Stomach (tissue), 8 donors: ENCODE measurements at regions not wholly inside any gene's neighbourhood (a gene's known extent, or its start where the extent isn't known, plus 50 kb on each side); places are given as distances from the start of the nearest gene placed in this dataset.
A peak's percentile ranks its signal among the peaks of the same experiment; 100 is the strongest.

ENCODE experiments used
- DNase-seq, 2 donors: peaks; one replicate each; pipeline versions ENCODE4 v3.0.0 to v3.0.0-alpha.2; 2013 to 2019
- H3K27ac ChIP-seq, 5 donors: fragments of 200-600 bp in 4 of 5; sonication (generic) in 4 of 5; one replicate each; pipeline ENCODE4 v1.5.1; 2013 to 2019; ENCODE audit warnings: mild to moderate bottlenecking in 1 of 5, moderate library complexity in 1 of 5
- H3K27me3 ChIP-seq, 3 donors: fragments of 200-600 bp; sonication (generic); one replicate each; pipeline ENCODE4 v1.5.1; 2017 to 2019; ENCODE audit warnings: mixed run types in 1 of 3
- H3K36me3 ChIP-seq, 4 donors: fragments of 200-600 bp; sonication (generic); 1 replicate in 3 of 4; 2 replicates in 1 of 4; pipeline ENCODE4 v1.5.1; 2016 to 2019
- H3K4me1 ChIP-seq, 4 donors: fragments of 200-600 bp; sonication (generic); one replicate each; pipeline ENCODE4 v1.5.1; 2016 to 2019
- H3K4me3 ChIP-seq, 4 donors: fragments of 200-600 bp; sonication (generic) in 3 of 4; one replicate each; pipeline ENCODE4 v1.5.1; 2016 to 2019; ENCODE audit warnings: mild to moderate bottlenecking in 1 of 4
- H3K9me3 ChIP-seq, 4 donors: fragments of 200-600 bp; sonication (generic); one replicate each; pipeline ENCODE4 v1.5.1; 2016 to 2019
- CTCF ChIP-seq, 7 experiments: fragments of 450-650 bp in 4 of 7; fragments of 200-600 bp in 3 of 7; sonication (generic) in 3 of 7; IDR thresholded peaks; one replicate each; pipeline ENCODE4 v1.5.1; 2016 to 2019; ENCODE audit warnings: antibody characterized with exemption in 7 of 7, control low read depth in 2 of 7, mild to moderate bottlenecking in 1 of 7
- EP300 ChIP-seq: sonication (generic); formaldehyde crosslinking; IDR thresholded peaks from one replicate; pipeline ENCODE4 v1.6.1; 2017; ENCODE audit warnings: antibody characterized with exemption
- POLR2A ChIP-seq, 4 donors: fragments of 450-650 bp; IDR thresholded peaks; one replicate each; pipeline ENCODE4 v1.6.1; 2016; ENCODE audit warnings: antibody characterized with exemption in 4 of 4, control low read depth in 2 of 4, mild to moderate bottlenecking in 1 of 4, moderate library complexity in 1 of 4
- POLR2AphosphoS5 ChIP-seq, 3 donors: sonication (generic); formaldehyde crosslinking; IDR thresholded peaks; one replicate each; pipeline ENCODE4 v1.6.1; 2016; ENCODE audit warnings: antibody characterized with exemption in 3 of 3
- WGBS, 5 donors: extraction: QIAGEN DNeasy Blood & Tissue Kit in 3 of 5; methylation state at CpG; one replicate each; pipeline versions ENCODE4 v1.1.5 to v1.1.7; 2013 to 2018; 5-methylcytosine and 5-hydroxymethylcytosine counted together
- intact Hi-C: fragments of 100-400 bp; cut with DNase I; formaldehyde crosslinking; loops from one replicate; pipeline ENCODE4 v1.15.1; 2023; ENCODE audit warnings: low total_unique reads
- donor health status: healthy with polysubstance abuse.
- donor health status: Bipolar disorder and iron deficiency.
- donor health status: healthy.

GRCh38 chr20:11686195-11686594 is 231.5 kb upstream of the BTBD3 start:
- no peak for DNase-seq
- intact Hi-C loops = loop anchor here (10.0 kb wide), 1 partner anchor 529 kb away; no protein-coding TSS in a partner anchor
- Histone ChIP-seq H3K27ac (no peak overlapping the region), H3K4me3 (no peak overlapping the region), H3K9me3 (no peaks in the 10 kb centered on the region), H3K36me3 (no peaks in the 10 kb centered on the region), H3K4me1 (peaks cover 12 to 20% (median 17%) of the 10 kb centered on the region in 4 donors), H3K27me3 (peaks cover 0 to 4% (median 0%) of the 10 kb centered on the region in 3 donors)
- TF ChIP-seq CTCF (IDR thresholded peaks at IDR 0.05) = no peak
- TF ChIP-seq POLR2AphosphoS5 (IDR thresholded peaks at IDR 0.05) = no peak
- no peak for TF ChIP-seq POLR2A (IDR thresholded peaks at IDR 0.05)
- TF ChIP-seq EP300 = no peak
- WGBS, 5 donors = 52 to 80% (median 57%) methylated on average over 4 of the region's 4 CpGs

- peak overlapping the region; percentile 43 to 49 (median 46) for H3K4me3 ChIP-seq
- H3K36me3 ChIP-seq = no peaks in the 10 kb centered on the region
- peaks cover 0 to 4% (median 0%) of the 10 kb centered on the region in 3 donors for H3K27me3 ChIP-seq
- TF ChIP-seq CTCF (IDR thresholded peaks at IDR 0.05) (no peak), POLR2AphosphoS5 (IDR thresholded peaks at IDR 0.05) (no peak), EP300 (no peak), POLR2A (IDR thresholded peaks at IDR 0.05) (no peak)
- intact Hi-C loops = loop anchor here (10.0 kb wide), 1 partner anchor 528 kb away; no protein-coding TSS in a partner anchor
- no peaks in the 10 kb centered on the region for H3K9me3 ChIP-seq
- peaks cover 12 to 20% (median 17%) of the 10 kb centered on the region in 4 donors for H3K4me1 ChIP-seq
- peak; percentile 64 to 73 for DNase-seq
- 5 to 19% (median 9%) methylated on average over 25 to 42 of the region's 42 CpGs for WGBS, 5 donors
- peak overlapping the region; percentile 14 to 53 (median 49) for H3K27ac ChIP-seq
Observed at GRCh38 chr20:11686820-11687543, 230.7 kb upstream of the BTBD3 start.

GRCh38 chr20:11687546-11688292 is 230.0 kb upstream of the BTBD3 start:
- Histone ChIP-seq H3K9me3 (no peaks in the 10 kb centered on the region), H3K27me3 (peaks cover 0 to 4% (median 0%) of the 10 kb centered on the region in 3 donors), H3K4me3 (peak overlapping the region; percentile 43 to 49 (median 46)), H3K27ac (peak overlapping the region in 3 of 5 donors; percentile 14 to 53 (median 43)), H3K36me3 (no peaks in the 10 kb centered on the region), H3K4me1 (peaks cover 12 to 20% (median 17%) of the 10 kb centered on the region in 4 donors)
- TF ChIP-seq CTCF (IDR thresholded peaks at IDR 0.05) (no peak), EP300 (no peak), POLR2AphosphoS5 (IDR thresholded peaks at IDR 0.05) (peak in 1 of 3 donors; percentile 23), POLR2A (IDR thresholded peaks at IDR 0.05) (no peak)
- peak in 1 of 2 donors; percentile 56 for DNase-seq
- 38 to 54% (median 43%) methylated on average over 7 of the region's 7 CpGs for WGBS, 5 donors
- intact Hi-C loops = loop anchor here (10.0 kb wide), 1 partner anchor 527 kb away; no protein-coding TSS in a partner anchor

- H3K27me3 ChIP-seq = peaks cover 0 to 4% (median 0%) of the 10 kb centered on the region in 3 donors
- no peak for DNase-seq
- H3K9me3 ChIP-seq = no peaks in the 10 kb centered on the region
- no peak overlapping the region for H3K27ac ChIP-seq
- whole genome bisulfite sequencing, 5 donors = 85 to 93% (median 92%) methylated on average over 2 of the region's 2 CpGs
- TF ChIP-seq POLR2A (IDR thresholded peaks at IDR 0.05) (no peak), CTCF (IDR thresholded peaks at IDR 0.05) (no peak), EP300 (no peak), POLR2AphosphoS5 (IDR thresholded peaks at IDR 0.05) (no peak)
- H3K4me3 ChIP-seq = no peak overlapping the region
- peaks cover 12 to 20% (median 17%) of the 10 kb centered on the region in 4 donors for H3K4me1 ChIP-seq
- intact Hi-C loops = loop anchor here (10.0 kb wide), 1 partner anchor 526 kb away; no protein-coding TSS in a partner anchor
- H3K36me3 ChIP-seq = no peaks in the 10 kb centered on the region
Observed at GRCh38 chr20:11689262-11689661, 228.4 kb upstream of the BTBD3 start.
